ENCODE measurements at regions not wholly inside any gene's neighbourhood (a gene's known extent, or its start where the extent isn't known, plus 50 kb on each side); places are given as distances from the start of the nearest gene placed in this dataset.
"Not testable (repeated sequence)": the region's sequence is repeated elsewhere in the genome, so short reads cannot be mapped to it uniquely, and the experiment has no call there.

DNA sequence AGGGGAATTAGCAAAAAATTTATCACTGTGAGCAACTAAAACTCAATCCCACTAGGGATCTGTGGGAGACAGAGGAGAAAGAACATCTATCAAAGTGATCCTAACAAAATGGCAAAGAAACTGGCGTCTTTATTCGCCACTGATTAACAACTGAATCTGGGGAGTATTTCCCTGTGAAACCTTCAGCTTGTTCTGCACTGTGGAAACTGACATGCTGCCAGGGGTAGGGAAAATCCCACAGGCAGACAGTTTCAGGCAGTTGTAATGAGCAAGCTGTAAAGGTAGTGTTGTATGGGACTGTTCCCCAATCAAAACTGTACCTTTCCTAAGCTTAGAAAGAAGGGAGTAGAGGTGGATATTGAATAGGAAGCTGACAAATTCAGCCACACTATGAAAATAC is 611.7 kb downstream of the VGLL3 start:
- no peaks in the 10 kb centered on the region for H3K4me1 ChIP-seq
- no peak overlapping the region for H3K27ac ChIP-seq
- no peak overlapping the region for H3K4me3 ChIP-seq
- TF ChIP-seq, protein P1, sequence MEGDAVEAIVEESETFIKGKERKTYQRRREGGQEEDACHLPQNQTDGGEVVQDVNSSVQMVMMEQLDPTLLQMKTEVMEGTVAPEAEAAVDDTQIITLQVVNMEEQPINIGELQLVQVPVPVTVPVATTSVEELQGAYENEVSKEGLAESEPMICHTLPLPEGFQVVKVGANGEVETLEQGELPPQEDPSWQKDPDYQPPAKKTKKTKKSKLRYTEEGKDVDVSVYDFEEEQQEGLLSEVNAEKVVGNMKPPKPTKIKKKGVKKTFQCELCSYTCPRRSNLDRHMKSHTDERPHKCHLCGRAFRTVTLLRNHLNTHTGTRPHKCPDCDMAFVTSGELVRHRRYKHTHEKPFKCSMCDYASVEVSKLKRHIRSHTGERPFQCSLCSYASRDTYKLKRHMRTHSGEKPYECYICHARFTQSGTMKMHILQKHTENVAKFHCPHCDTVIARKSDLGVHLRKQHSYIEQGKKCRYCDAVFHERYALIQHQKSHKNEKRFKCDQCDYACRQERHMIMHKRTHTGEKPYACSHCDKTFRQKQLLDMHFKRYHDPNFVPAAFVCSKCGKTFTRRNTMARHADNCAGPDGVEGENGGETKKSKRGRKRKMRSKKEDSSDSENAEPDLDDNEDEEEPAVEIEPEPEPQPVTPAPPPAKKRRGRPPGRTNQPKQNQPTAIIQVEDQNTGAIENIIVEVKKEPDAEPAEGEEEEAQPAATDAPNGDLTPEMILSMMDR (IDR thresholded peaks at IDR 0.05), result no peak
- TF ChIP-seq POLR2A (IDR thresholded peaks at IDR 0.05), result no peak
- DNase-seq, result no peak
- H3K9me3 ChIP-seq, result no peaks in the 10 kb centered on the region
- H3K27me3 ChIP-seq, result no peaks in the 10 kb centered on the region
- no peaks in the 10 kb centered on the region for H3K36me3 ChIP-seq

- Histone ChIP-seq H3K36me3 (no peaks in the 10 kb centered on the region), H3K27ac (no peak overlapping the region), H3K4me1 (no peaks in the 10 kb centered on the region), H3K9me3 (no peaks in the 10 kb centered on the region), H3K4me3 (no peak overlapping the region), H3K27me3 (no peaks in the 10 kb centered on the region)
- TF ChIP-seq, protein P1 (IDR thresholded peaks at IDR 0.05), result no peak
- no peak for TF ChIP-seq POLR2A (IDR thresholded peaks at IDR 0.05)
- DNase-seq, result no peak
Measured at GRCh38 chr3:86378829-86379228, 612.1 kb downstream of the VGLL3 start.

GRCh38 chr3:86335566-86335965 is 655.4 kb downstream of the VGLL3 start:
- DNase-seq, H3K9me3 ChIP-seq, H3K4me3 ChIP-seq, H3K27ac ChIP-seq, H3K4me1 ChIP-seq, H3K27me3 ChIP-seq, H3K36me3 ChIP-seq: not testable (repeated sequence)

DNA sequence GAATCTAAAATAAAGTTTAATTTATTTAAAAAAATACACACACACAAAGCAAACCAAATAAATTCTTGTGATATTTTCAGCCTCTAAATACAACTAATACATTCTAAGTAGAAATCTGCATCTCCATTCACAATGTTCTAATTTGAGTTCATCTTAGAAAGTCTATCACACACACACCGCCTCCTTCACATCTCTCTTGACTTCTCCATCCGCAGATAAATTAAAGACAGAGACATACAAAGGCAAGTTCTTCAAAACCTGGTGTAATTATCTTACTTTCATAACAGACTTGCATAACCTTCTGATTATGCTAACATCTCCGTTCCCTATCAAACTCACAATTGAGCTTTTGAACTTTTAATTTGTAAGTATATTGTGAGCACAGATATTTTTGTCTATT is 657.3 kb downstream of the VGLL3 start:
- Histone ChIP-seq H3K36me3 (no peaks in the 10 kb centered on the region), H3K9me3 (no peaks in the 10 kb centered on the region), H3K4me3 (no peak overlapping the region), H3K27me3 (no peaks in the 10 kb centered on the region), H3K4me1 (no peaks in the 10 kb centered on the region), H3K27ac (no peak overlapping the region)
- TF ChIP-seq, protein P1 (IDR thresholded peaks at IDR 0.05), result no peak
- TF ChIP-seq POLR2A (IDR thresholded peaks at IDR 0.05), result no peak
- no peak for DNase-seq

DNA sequence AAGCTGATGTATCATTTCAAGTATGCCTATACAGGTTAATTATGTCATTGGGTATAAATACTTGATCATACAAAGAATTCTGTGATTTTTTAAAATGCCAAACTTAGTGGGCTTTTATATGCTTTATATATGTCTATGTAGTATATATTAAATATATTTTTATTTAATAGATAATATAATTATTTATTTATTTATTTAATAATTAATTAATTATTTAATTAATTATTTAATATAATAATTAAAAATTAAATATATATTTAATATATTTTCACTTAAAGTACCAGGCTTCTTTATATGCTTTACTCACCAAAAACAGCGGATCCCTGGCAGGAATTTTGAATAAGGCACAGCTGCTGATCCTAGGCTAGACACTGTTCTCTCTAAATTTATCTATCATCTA is 687.0 kb downstream of the VGLL3 start:
- Histone ChIP-seq H3K4me3 (no peak overlapping the region), H3K36me3 (no peaks in the 10 kb centered on the region), H3K9me3 (no peaks in the 10 kb centered on the region), H3K27me3 (no peaks in the 10 kb centered on the region), H3K27ac (no peak overlapping the region), H3K4me1 (no peaks in the 10 kb centered on the region)
- no peak for TF ChIP-seq POLR2A (IDR thresholded peaks at IDR 0.05)
- TF ChIP-seq, protein P1 (IDR thresholded peaks at IDR 0.05), result no peak
- DNase-seq, result no peak

DNA sequence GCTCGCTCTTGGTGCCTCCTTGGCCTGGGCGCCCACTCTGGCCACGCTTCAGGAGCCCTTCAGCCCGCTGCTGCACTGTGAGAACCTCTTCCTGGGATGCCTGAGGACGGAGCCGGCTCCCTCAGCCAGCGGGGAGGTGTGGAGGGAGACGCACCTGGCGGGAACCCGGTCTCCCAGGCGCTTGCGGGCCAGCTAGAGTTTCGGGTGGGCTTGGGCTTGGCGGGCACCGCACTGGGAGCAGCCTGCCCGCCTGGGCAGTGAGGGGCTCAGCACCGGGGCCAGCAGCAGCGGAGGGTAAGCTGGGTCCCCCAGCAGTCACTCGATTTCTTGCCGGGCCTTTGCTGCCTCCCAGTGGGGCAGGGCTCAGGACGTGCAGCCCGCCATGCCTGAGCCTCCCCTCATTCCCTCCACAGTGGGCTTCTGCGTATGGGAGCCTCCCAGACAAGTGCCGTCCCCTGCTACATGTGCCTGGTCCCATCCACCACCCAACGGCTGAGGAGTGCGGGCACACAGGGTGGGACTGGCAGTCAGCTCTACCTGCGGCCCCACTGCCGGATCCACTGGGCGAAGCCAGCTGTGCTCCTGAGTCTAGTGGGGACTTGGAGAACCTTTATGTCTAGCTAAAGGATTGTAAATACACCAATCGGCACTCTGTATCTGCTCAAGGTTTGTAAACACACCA is 708.7 kb downstream of the VGLL3 start:
- Histone ChIP-seq H3K36me3 (no peaks in the 10 kb centered on the region), H3K4me3 (no peak overlapping the region), H3K27me3 (no peaks in the 10 kb centered on the region), H3K9me3 (no peaks in the 10 kb centered on the region), H3K4me1 (no peaks in the 10 kb centered on the region), H3K27ac (no peak overlapping the region)
- no peak for DNase-seq
- TF ChIP-seq, protein P1 (IDR thresholded peaks at IDR 0.05), result no peak
- no peak for TF ChIP-seq POLR2A (IDR thresholded peaks at IDR 0.05)

Measured in Peyer's patch (tissue), 4 donors.